ENCODE measurements at regions not wholly inside any gene's neighbourhood (a gene's known extent, or its start where the extent isn't known, plus 50 kb on each side); places are given as distances from the start of the nearest gene placed in this dataset.

DNA sequence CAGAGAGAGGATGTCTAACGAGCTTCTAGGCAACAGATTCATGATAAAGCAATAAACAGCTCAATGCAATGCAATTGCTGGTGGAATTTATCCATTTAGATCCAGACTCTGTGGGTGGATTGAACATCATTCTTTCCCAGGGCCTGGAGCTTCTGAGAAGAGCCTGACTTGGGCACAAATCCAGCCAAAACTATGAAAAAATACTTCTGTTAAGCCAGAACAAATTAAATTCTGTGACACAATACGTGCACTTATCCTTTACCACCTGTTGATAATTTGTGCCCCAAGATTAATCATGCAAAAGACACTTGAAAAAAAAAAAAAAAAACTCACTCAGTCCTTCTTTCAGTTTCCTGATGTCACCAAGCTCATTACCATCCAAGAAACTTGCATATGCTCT lies 446.0 kb upstream of the DCN start:
- H3K9me3 ChIP-seq: no peaks in the 10 kb centered on the region
- H3K36me3 ChIP-seq: no peaks in the 10 kb centered on the region
- H3K9ac ChIP-seq (ENCODE audit: low read depth in 2 of 2, low read length in 2 of 2): no peak overlapping the region
- H3K4me3 ChIP-seq: no peak overlapping the region
- intact Hi-C loops (cut with DNase I): no loop called here
- H3K27ac ChIP-seq: no peak overlapping the region
- H3K4me1 ChIP-seq: no peaks in the 10 kb centered on the region
- DNase-seq: no peak
- no peaks in the 10 kb centered on the region for H3K27me3 ChIP-seq
- TF ChIP-seq, protein P1, sequence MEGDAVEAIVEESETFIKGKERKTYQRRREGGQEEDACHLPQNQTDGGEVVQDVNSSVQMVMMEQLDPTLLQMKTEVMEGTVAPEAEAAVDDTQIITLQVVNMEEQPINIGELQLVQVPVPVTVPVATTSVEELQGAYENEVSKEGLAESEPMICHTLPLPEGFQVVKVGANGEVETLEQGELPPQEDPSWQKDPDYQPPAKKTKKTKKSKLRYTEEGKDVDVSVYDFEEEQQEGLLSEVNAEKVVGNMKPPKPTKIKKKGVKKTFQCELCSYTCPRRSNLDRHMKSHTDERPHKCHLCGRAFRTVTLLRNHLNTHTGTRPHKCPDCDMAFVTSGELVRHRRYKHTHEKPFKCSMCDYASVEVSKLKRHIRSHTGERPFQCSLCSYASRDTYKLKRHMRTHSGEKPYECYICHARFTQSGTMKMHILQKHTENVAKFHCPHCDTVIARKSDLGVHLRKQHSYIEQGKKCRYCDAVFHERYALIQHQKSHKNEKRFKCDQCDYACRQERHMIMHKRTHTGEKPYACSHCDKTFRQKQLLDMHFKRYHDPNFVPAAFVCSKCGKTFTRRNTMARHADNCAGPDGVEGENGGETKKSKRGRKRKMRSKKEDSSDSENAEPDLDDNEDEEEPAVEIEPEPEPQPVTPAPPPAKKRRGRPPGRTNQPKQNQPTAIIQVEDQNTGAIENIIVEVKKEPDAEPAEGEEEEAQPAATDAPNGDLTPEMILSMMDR (IDR thresholded peaks at IDR 0.05): no peak

DNA sequence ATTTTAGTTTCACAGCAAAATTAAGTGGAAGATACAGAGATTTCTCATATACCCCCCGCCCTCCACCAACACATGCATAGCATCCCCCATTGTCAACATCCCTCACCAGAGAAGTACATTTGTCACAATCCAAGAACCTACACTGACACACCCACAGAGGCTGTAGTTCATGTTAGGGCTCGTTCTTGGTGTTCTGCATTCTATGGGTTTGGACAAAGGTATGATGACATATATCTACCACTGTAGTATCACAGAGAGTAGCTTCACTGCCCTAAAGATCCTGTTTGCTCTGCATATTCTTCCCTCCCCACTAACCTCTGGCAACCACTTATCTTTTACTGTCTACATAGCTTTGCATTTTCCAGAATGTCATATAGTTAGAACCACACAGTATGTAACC lies 444.6 kb upstream of the DCN start:
- H3K36me3 ChIP-seq: no peaks in the 10 kb centered on the region
- TF ChIP-seq, protein P1 (IDR thresholded peaks at IDR 0.05): no peak

DNA sequence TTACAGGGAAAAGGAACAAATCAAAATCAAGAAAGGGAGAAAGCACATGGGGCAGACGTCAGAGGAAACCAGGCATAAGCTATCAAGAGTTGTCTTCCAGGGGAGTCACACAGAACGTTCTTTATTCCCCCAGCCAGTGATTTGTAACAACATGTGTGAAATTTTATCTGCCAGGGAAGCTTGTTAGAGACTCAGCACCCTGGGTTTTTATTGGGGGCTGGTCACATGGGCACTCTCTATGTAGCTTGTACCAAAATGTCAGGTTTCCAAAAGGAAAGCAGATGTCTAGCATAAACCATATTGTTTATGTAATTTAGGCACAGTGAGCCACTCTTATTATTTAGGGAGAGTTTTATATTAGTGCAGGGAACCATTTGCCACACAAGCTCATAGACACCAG lies 440.4 kb upstream of the DCN start:
- Histone ChIP-seq H3K9ac (ENCODE audit: low read depth in 2 of 2, low read length in 2 of 2) (no peak overlapping the region), H3K9me3 (no peaks in the 10 kb centered on the region), H3K4me3 (no peak overlapping the region), H3K36me3 (no peaks in the 10 kb centered on the region), H3K27ac (no peak overlapping the region), H3K27me3 (no peaks in the 10 kb centered on the region), H3K4me1 (no peaks in the 10 kb centered on the region)
- intact Hi-C loops (cut with DNase I): no loop called here
- no peak for DNase-seq
- TF ChIP-seq, protein P1 (IDR thresholded peaks at IDR 0.05): no peak

More for the DNA sequence above, 444.6 kb upstream of the DCN start:
- DNase-seq: no peak
- Histone ChIP-seq H3K9ac (ENCODE audit: low read depth in 2 of 2, low read length in 2 of 2) (no peak overlapping the region), H3K4me3 (no peak overlapping the region), H3K4me1 (no peaks in the 10 kb centered on the region), H3K9me3 (no peaks in the 10 kb centered on the region), H3K27ac (no peak overlapping the region), H3K27me3 (no peaks in the 10 kb centered on the region)
- intact Hi-C loops (cut with DNase I): no loop called here

DNA sequence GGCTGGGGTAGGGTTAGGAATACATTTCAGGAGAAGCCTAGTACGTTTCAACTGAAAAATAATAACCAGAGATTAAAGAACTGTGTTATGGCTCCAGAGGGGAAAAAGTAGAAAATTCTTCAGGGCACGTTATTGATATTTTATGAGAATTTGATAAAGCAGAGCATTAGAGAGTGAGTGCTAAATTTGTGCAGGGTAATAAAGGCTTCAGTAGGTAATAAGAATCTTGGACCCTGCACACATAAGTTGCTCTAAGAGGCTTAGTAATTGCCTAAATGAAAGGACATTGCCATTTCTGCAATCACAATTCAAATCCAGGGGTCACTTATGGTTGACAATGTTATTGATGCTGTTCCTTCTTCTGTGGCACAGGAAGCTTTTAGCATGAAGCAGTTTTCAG lies 439.4 kb upstream of the DCN start:
- no peaks in the 10 kb centered on the region for H3K4me1 ChIP-seq
- no peak for DNase-seq
- TF ChIP-seq, protein P1 (IDR thresholded peaks at IDR 0.05): no peak
- H3K27ac ChIP-seq: no peak overlapping the region
- H3K27me3 ChIP-seq: no peaks in the 10 kb centered on the region
- intact Hi-C loops (cut with DNase I): no loop called here
- H3K9me3 ChIP-seq: no peaks in the 10 kb centered on the region
- H3K9ac ChIP-seq (ENCODE audit: low read depth in 2 of 2, low read length in 2 of 2): no peak overlapping the region
- no peak overlapping the region for H3K4me3 ChIP-seq
- no peaks in the 10 kb centered on the region for H3K36me3 ChIP-seq

DNA sequence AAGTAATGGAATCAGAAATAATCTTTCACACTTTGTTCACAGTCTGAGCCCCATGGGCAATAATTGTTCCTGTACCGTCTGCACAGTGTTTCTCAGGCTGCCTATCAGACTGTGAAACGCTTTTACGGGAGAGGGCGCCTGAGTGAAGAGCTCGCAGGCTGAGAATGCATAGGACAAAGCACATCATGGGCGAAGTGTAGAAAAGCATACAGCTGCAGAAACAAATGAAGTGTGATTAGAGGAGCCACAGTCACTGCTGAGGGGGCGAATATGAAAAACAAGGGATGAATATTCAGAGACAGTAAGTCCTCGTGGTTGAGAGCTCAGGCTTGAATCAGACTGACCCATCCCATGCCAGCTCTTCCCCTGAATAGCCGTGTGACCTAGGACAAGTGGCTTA lies 438.4 kb upstream of the DCN start:
- H3K4me3 ChIP-seq: no peak overlapping the region
- H3K27me3 ChIP-seq: no peaks in the 10 kb centered on the region
- intact Hi-C loops (cut with DNase I): no loop called here
- no peaks in the 10 kb centered on the region for H3K36me3 ChIP-seq
- H3K9ac ChIP-seq (ENCODE audit: low read depth in 2 of 2, low read length in 2 of 2): no peak overlapping the region
- H3K9me3 ChIP-seq: no peaks in the 10 kb centered on the region
- H3K27ac ChIP-seq: no peak overlapping the region
- TF ChIP-seq, protein P1 (IDR thresholded peaks at IDR 0.05): no peak
- no peak for DNase-seq
- no peaks in the 10 kb centered on the region for H3K4me1 ChIP-seq

DNA sequence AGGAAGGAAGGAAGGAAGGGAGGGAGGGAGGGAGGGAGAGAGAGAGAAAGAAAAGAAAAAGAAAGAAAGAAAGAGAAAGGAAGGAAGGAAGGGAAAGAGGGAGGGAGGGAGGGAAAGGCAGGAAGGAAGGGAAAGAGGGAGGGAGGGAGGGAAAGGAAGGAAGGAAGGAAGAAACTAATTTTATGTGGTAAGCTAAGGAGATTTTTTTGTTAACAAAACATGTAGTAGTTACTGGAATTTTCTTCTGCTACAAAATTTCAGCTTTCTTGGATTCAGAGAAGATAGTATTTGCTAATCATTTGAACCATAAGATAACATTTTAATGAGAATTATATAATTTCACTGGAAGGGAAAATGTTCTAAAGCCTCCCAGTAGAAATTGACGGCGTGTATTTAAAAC lies 437.8 kb upstream of the DCN start:
- H3K27ac ChIP-seq: no peak overlapping the region
- H3K9ac ChIP-seq (ENCODE audit: low read depth in 2 of 2, low read length in 2 of 2): no peak overlapping the region
- TF ChIP-seq, protein P1 (IDR thresholded peaks at IDR 0.05): no peak
- intact Hi-C loops (cut with DNase I): no loop called here
- H3K36me3 ChIP-seq: no peaks in the 10 kb centered on the region
- H3K9me3 ChIP-seq: no peaks in the 10 kb centered on the region
- H3K4me1 ChIP-seq: no peaks in the 10 kb centered on the region
- H3K27me3 ChIP-seq: no peaks in the 10 kb centered on the region
- no peak for DNase-seq
- H3K4me3 ChIP-seq: no peak overlapping the region

All from colonic mucosa (tissue), 4 donors.